ENCODE measurements at regions not wholly inside any gene's neighbourhood (a gene's known extent, or its start where the extent isn't known, plus 50 kb on each side); places are given as distances from the start of the nearest gene placed in this dataset.

DNA sequence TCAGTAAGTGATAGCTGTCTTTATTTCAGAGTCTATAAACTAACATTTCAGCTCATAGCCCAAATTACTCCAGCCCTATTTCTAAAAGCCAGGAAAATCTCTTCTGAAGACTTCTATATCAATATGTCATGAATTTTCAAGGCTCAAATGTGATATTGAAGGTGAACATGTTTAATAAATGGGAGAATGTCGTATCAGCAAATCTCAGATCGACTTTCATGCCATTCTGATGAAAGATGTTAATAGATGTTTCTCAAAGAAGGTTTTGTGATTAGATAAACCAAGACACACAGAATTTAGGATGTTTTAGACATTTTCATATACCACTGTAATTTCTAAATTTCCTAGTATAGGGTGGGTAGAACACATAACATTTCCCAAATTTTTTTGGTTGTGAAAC is 380.6 kb downstream of the ARL4A start:
- TF ChIP-seq ZNF384 (IDR thresholded peaks at IDR 0.05) (no peak), FOXM1 (IDR thresholded peaks at IDR 0.05; ENCODE audit: borderline replicate concordance) (no peak), TARDBP (IDR thresholded peaks at IDR 0.05) (no peak), ARNT (IDR thresholded peaks at IDR 0.05) (no peak), BHLHE40 (IDR thresholded peaks at IDR 0.05; ENCODE audit: borderline replicate concordance) (no peak), HDGF (IDR thresholded peaks at IDR 0.05; ENCODE audit: borderline replicate concordance) (no peak), ELF4 (IDR thresholded peaks at IDR 0.05) (no peak), FOXA1 (IDR thresholded peaks at IDR 0.05) (no peak), PKNOX1 (IDR thresholded peaks at IDR 0.05) (no peak), LEF1 (IDR thresholded peaks at IDR 0.05; ENCODE audit: borderline replicate concordance) (no peak), SP1 (IDR thresholded peaks at IDR 0.05) (no peak), NFRKB (IDR thresholded peaks at IDR 0.05) (no peak)

Data from HEK293T (cell line).